Activated naive CD8-positive, alpha-beta T cell treated with anti-CD3 and anti-CD28 coated beads, Interleukin-2, amount 10 ng/mL, durations not matched to agents 7 days and 5 days (primary cell): ENCODE measurements at regions not wholly inside any gene's neighbourhood (a gene's known extent, or its start where the extent isn't known, plus 50 kb on each side); places are given as distances from the start of the nearest gene placed in this dataset.

Source experiments
- ATAC-seq: fragments of 150-1000 bp; cut with Tn5 transposase; one replicate; pipeline ENCODE4 v1.10.0; 2021; ENCODE audit warnings: low read depth, moderate library complexity
- POLR2A ChIA-PET: fragments of 350-600 bp; sonication (Branson Sonifier 250); formaldehyde crosslinking; loops from one replicate; lab custom pipeline; 2021; ENCODE audit warnings: antibody characterized with exemption; lab: Charles Lee
- DNase-seq: peaks from one replicate; pipeline ENCODE4 v3.0.0; 2021
- H3K27ac Mint-ChIP-seq: one replicate; pipeline ENCODE4 v1.8.0; 2022; ENCODE audit warnings: mild to moderate bottlenecking, mixed read lengths
- H3K27me3 Mint-ChIP-seq: one replicate; pipeline ENCODE4 v1.8.0; 2022; ENCODE audit warnings: mild to moderate bottlenecking, moderate library complexity, mixed read lengths
- H3K36me3 Mint-ChIP-seq: one replicate; pipeline ENCODE4 v1.8.0; 2021; ENCODE audit warnings: mild to moderate bottlenecking, mixed read lengths
- H3K4me1 Mint-ChIP-seq: one replicate; pipeline ENCODE4 v1.8.0; 2021; ENCODE audit warnings: mixed read lengths
- H3K4me3 Mint-ChIP-seq: one replicate; pipeline ENCODE4 v1.8.0; 2022; ENCODE audit warnings: mild to moderate bottlenecking, moderate library complexity, mixed read lengths
- H3K9me3 Mint-ChIP-seq: one replicate; pipeline ENCODE4 v1.8.0; 2021; ENCODE audit warnings: mixed read lengths

DNA sequence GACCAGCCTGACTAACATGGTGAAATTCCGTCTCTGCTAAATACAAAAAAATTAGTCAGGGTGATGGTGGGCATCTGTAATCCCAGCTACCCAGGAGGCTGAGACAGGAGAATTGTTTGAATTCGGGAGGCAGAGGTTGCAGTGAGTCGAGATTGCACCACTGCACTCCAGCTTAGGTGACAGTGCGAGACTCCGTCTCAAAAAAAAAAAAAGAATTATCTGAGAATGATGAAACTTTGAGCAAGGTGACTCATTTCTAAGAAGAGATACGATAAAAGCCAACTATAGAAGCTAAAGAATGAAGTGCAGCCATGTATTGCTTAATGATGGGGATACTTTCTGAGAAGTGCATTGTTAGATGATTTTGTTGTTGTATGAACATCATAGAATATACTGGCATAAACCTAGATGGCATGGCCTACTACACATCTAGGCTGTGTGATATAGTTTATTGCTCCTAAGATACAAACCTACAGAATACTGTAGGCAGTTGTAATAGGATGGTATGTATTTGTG lies 64.7 kb downstream of the SNRPE start:
- H3K9me3 Mint-ChIP-seq, result no peaks in the 10 kb centered on the region
- no peaks in the 10 kb centered on the region for H3K36me3 Mint-ChIP-seq
- H3K27ac Mint-ChIP-seq, result no peak overlapping the region
- peaks cover 6% of the 10 kb centered on the region for H3K27me3 Mint-ChIP-seq
- no peak overlapping the region for H3K4me3 Mint-ChIP-seq
- POLR2A ChIA-PET, result no interaction called here
- peaks cover 2% of the 10 kb centered on the region for H3K4me1 Mint-ChIP-seq
- DNase-seq (no peak), ATAC-seq (no peak)

DNA sequence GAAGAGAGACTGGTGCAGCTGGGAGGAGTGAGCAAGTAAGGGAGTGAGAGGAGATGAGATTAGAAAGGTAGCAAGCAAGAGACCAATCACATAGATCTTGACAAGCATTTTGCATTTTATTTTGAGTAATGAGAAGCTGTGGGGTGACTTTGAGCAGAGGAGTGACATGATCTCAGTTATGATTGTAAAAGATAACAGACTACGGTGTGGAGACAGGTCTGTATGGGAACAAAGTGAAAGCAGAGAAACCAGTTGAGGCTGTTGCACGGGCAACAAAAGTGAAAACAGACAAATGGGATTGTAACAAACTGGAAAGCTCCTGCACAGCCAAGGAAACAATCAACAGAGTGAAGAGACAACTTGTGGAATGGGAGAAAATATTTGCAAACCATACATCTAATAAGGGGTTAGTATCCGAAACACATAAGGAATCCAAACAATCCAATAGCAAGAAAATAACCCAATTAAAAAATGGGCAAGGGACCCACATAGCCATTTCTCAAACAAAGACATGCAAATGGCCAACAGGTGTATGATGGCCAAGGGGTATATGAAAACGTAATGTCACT lies 68.4 kb downstream of the SNRPE start:
- no peak overlapping the region for H3K4me3 Mint-ChIP-seq
- ATAC-seq, result no peak
- POLR2A ChIA-PET, result interaction anchor here (0.6 kb wide), 1 partner anchor 15 kb away, joined by 3 read pairs; no protein-coding TSS in a partner anchor

DNA sequence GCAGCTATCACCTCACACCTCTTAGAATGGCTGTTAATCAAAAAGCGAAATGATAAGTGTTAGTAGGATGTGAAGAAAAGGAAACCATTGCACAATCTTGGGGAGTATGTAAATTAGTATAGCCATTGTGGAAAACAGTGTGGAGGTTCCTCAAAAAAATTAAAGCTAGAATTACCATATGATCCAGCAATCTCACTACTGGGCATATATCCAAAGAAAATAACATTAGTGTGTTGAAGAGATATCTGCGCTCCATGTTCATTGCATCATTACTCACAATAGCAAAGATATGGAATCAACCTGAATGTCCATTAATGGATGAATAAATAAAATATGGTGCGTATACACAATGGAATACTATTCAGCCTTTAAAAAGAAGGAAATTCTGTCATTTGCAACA lies 68.9 kb downstream of the SNRPE start:
- no peak for DNase-seq
- no peak for ATAC-seq
- H3K27ac Mint-ChIP-seq, result no peak overlapping the region
- no peak overlapping the region for H3K4me3 Mint-ChIP-seq
- H3K9me3 Mint-ChIP-seq, result no peaks in the 10 kb centered on the region
- H3K27me3 Mint-ChIP-seq, result peaks cover 12% of the 10 kb centered on the region
- H3K36me3 Mint-ChIP-seq, result no peaks in the 10 kb centered on the region
- peaks cover 2% of the 10 kb centered on the region for H3K4me1 Mint-ChIP-seq
- POLR2A ChIA-PET, result interaction anchor here (0.6 kb wide), 1 partner anchor 15 kb away, joined by 3 read pairs; no protein-coding TSS in a partner anchor

More for the DNA sequence above, 68.4 kb downstream of the SNRPE start:
- Mint-ChIP-seq H3K4me1 (peaks cover 2% of the 10 kb centered on the region), H3K36me3 (no peaks in the 10 kb centered on the region), H3K27ac (no peak overlapping the region), H3K9me3 (no peaks in the 10 kb centered on the region), H3K27me3 (peaks cover 10% of the 10 kb centered on the region)
- DNase-seq, result no peak

DNA sequence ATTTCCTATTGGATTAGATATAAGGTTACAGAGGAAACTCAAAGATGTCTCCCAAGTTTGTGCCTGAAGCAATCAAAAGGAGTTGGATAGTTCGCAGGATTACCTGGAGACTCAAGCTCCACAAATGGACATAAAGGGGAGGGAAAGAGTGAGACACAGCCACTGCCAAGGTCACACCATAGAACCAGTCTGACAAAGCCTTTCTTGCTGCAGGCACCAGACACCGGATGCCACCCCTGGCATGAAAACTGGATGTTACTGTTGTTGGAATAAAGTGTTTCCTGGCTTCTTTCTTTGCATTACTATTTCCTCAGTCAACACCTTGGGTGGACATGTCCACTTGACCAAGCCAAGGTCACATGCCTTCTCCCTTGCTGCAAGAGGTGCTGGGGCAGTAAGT lies 70.6 kb downstream of the SNRPE start:
- ATAC-seq, result no peak
- no peak overlapping the region for H3K4me3 Mint-ChIP-seq
- no peak for DNase-seq
- H3K36me3 Mint-ChIP-seq, result no peaks in the 10 kb centered on the region
- peaks cover 2% of the 10 kb centered on the region for H3K4me1 Mint-ChIP-seq
- H3K27me3 Mint-ChIP-seq, result peaks cover 16% of the 10 kb centered on the region
- POLR2A ChIA-PET, result no interaction called here
- H3K9me3 Mint-ChIP-seq, result no peaks in the 10 kb centered on the region
- no peak overlapping the region for H3K27ac Mint-ChIP-seq

DNA sequence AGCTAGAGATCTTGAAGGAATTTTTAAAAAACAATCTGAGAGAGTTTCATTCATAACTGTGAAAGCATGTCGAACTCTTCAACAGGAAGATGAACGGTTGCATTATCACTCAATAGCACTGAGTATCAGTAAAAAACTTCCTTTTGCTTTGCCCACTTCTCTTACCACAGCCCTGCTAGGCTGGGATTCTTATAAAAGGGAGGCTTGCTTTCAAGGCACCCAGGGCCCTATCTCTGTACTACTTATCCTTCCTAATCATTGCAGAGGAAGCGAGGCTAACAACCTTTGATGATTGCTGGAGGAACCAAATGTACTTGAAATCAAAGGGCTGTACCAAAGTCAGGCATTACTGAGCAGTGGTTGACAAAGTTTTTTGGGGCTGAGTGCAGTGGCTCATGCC lies 71.2 kb downstream of the SNRPE start:
- no peak overlapping the region for H3K27ac Mint-ChIP-seq
- no peaks in the 10 kb centered on the region for H3K9me3 Mint-ChIP-seq
- POLR2A ChIA-PET, result no interaction called here
- DNase-seq, result no peak
- H3K27me3 Mint-ChIP-seq, result peaks cover 16% of the 10 kb centered on the region
- ATAC-seq, result no peak
- no peaks in the 10 kb centered on the region for H3K36me3 Mint-ChIP-seq
- H3K4me1 Mint-ChIP-seq, result peaks cover 2% of the 10 kb centered on the region
- no peak overlapping the region for H3K4me3 Mint-ChIP-seq

DNA sequence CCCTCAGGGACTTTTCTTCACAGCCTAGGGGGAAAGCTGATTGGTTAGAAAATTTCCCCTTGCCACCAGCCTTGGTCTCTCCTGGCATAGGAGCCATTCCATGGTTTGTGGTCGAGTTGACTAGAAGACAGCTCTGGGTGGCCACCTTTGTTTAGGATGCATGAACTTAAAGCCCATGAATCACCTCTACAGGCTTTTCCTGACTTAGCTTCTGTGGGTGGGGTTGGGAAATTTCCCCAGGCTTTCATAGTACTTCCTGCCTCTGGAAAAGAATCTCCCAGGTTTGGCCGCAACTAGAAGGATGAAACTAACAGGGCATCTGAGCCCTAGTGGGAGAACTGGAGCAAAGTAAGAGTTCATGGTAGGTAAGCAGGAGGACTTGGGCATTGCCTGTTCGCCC lies 72.6 kb downstream of the SNRPE start:
- Mint-ChIP-seq H3K4me1 (peaks cover 2% of the 10 kb centered on the region), H3K4me3 (no peak overlapping the region), H3K36me3 (no peaks in the 10 kb centered on the region), H3K27me3 (peaks cover 18% of the 10 kb centered on the region), H3K27ac (no peak overlapping the region), H3K9me3 (no peaks in the 10 kb centered on the region)
- DNase-seq (no peak), ATAC-seq (no peak)
- POLR2A ChIA-PET, result no interaction called here

DNA sequence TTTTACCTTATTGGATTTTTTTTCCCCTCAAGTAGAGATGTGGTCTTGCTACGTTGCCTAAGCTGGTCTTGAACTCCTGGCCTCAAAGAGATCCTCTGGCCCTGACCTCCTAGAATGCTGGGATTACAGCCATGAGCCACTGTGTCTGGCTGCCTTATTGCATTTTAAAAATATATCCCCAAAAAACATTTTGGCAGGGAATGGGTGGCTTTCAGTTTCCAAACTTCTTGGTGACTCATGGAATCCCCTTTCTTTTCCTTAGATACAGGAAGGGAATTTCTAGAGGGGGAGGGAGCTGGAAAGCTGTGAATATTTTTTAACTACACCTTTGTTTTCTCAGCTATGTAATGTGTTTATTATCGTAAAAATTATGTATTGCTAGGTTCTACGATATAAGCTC lies 73.3 kb downstream of the SNRPE start:
- Mint-ChIP-seq H3K36me3 (no peaks in the 10 kb centered on the region), H3K9me3 (no peaks in the 10 kb centered on the region)

DNA sequence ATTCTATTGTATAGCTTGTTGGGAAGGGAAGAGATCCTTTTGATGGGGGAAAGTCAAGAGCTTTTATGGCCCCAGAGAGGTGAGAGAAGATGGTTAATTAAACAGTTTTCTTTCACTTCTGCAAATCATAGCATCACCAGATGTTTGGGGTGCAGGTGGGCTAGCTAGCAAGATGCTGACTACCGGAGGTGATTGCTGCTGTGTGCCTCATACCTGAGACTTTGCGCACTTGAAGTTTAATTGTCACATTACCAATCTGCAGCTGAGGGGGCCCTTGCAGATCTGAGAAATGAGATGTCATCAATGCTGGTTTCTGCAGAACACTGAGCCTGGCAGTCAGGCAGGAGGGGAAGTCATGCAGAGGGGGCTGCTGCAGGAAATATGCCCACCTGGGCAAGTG lies 73.9 kb downstream of the SNRPE start:
- DNase-seq, result no peak
- Mint-ChIP-seq H3K4me1 (no peaks in the 10 kb centered on the region), H3K36me3 (no peaks in the 10 kb centered on the region), H3K27ac (no peak overlapping the region), H3K27me3 (peaks cover 20% of the 10 kb centered on the region), H3K9me3 (no peaks in the 10 kb centered on the region), H3K4me3 (no peak overlapping the region)
- POLR2A ChIA-PET, result no interaction called here
- no peak for ATAC-seq

More for the DNA sequence above, 73.3 kb downstream of the SNRPE start:
- H3K27ac Mint-ChIP-seq, result no peak overlapping the region
- no peak overlapping the region for H3K4me3 Mint-ChIP-seq
- POLR2A ChIA-PET, result no interaction called here
- H3K4me1 Mint-ChIP-seq, result peaks cover under 1% of the 10 kb centered on the region
- ATAC-seq (no peak), DNase-seq (no peak)
- H3K27me3 Mint-ChIP-seq, result peaks cover 18% of the 10 kb centered on the region

DNA sequence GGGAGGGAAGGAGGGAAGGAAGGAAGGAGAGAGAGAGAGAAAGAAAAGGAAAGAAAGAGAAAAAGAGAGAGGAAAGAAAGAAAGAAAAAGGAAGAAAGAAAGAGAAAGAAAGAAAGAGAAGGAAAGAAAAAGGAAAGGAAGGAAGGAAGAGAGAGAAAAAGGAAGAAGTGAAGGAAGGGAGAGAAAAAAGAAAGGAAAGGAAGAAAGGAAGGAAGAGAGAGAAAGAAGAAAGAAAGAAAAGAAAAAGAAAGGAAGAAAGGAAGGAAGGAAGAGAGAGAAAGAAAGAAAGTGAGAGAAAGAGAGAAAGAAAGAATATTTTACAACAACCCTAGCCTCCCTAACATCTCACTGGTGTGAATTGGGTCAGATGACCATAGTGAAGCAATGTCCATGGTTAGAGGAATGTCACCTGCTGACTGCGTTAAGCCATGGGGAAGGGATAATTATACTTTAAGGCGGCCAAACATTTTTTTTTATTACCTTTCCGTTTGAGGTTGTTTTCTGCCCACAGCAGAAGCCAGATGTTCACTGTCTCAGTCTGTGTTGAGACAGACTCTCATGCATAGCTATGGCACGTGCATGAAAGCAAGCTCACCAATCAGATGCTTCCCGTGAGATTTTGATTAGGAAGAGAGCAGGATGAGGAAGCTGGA lies 76.4 kb downstream of the SNRPE start:
- DNase-seq, result no peak
- Mint-ChIP-seq H3K36me3 (no peaks in the 10 kb centered on the region), H3K27ac (no peak overlapping the region), H3K4me3 (no peak overlapping the region), H3K9me3 (no peaks in the 10 kb centered on the region), H3K27me3 (peaks cover 33% of the 10 kb centered on the region), H3K4me1 (no peaks in the 10 kb centered on the region)
- POLR2A ChIA-PET, result interaction anchor here (0.7 kb wide), 1 partner anchor 76 kb away, joined by 4 read pairs; no protein-coding TSS in a partner anchor
- ATAC-seq, result no peak

DNA sequence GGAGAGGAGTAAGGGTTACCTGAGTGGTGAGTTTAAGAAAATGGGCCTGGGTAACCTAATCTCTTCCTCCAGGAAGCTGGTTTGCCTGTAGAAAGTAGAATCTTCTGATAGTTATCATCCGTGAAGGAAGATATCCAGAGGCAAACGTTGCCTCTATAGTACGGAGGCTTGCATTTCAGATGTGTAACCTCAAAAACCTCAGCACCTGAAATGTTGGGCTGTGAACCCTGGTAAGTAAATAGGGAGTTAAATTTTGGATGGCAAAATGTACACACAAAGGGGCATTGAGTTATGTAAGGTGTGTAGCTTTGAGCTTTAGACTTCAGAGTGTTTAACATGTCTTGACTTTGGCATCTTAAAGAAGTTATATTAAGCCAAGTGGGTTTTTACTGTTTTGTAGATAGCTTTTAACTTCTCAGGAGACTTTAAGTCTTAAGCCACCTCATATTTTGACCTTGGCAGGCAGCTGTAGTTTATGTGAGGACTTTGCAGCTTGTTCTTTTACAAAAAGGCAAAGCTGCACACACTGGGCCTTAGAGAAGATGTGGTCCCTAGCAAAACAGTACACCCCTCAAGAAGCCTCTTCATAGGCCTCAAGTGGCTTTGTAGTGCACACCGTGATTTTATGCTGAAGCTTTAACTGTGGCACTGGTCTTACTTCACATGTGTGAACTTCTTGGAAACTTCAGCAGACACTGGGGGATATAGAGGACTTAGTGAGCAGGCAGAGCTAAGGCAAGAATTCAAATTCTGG lies 83.4 kb downstream of the SNRPE start:
- POLR2A ChIA-PET, result no interaction called here
- peaks cover 24% of the 10 kb centered on the region for H3K27me3 Mint-ChIP-seq

DNA sequence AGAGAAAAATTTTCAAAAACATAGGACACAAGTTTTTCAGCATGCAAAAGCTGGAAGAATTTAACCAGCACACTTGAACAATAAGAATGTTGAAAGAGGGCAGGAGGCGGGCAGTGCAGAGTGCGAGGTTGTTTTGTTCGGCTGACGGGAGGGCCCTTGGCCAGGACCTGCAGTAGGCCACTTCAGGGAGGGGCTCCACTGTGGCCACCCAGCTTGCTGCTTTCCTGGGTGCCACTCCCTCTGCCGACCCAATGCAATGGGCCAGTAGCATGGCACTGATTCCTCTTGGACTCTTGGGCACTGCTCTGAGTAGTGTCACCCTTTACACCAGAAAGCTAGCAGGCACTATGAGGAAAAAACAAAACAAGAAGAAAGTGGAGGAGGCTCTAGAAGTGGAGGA lies 92.9 kb downstream of the SNRPE start:
- no peaks in the 10 kb centered on the region for H3K4me1 Mint-ChIP-seq
- ATAC-seq (no peak), DNase-seq (no peak)
- no peaks in the 10 kb centered on the region for H3K36me3 Mint-ChIP-seq
- POLR2A ChIA-PET, result no interaction called here
- peaks cover 2% of the 10 kb centered on the region for H3K27me3 Mint-ChIP-seq
- peaks cover 11% of the 10 kb centered on the region for H3K9me3 Mint-ChIP-seq
- H3K4me3 Mint-ChIP-seq, result no peak overlapping the region
- no peak overlapping the region for H3K27ac Mint-ChIP-seq

More for the DNA sequence above, 83.4 kb downstream of the SNRPE start:
- no peaks in the 10 kb centered on the region for H3K36me3 Mint-ChIP-seq
- no peak overlapping the region for H3K4me3 Mint-ChIP-seq
- no peak overlapping the region for H3K27ac Mint-ChIP-seq
- H3K9me3 Mint-ChIP-seq, result no peaks in the 10 kb centered on the region
- H3K4me1 Mint-ChIP-seq, result no peaks in the 10 kb centered on the region
- DNase-seq (no peak), ATAC-seq (no peak)

DNA sequence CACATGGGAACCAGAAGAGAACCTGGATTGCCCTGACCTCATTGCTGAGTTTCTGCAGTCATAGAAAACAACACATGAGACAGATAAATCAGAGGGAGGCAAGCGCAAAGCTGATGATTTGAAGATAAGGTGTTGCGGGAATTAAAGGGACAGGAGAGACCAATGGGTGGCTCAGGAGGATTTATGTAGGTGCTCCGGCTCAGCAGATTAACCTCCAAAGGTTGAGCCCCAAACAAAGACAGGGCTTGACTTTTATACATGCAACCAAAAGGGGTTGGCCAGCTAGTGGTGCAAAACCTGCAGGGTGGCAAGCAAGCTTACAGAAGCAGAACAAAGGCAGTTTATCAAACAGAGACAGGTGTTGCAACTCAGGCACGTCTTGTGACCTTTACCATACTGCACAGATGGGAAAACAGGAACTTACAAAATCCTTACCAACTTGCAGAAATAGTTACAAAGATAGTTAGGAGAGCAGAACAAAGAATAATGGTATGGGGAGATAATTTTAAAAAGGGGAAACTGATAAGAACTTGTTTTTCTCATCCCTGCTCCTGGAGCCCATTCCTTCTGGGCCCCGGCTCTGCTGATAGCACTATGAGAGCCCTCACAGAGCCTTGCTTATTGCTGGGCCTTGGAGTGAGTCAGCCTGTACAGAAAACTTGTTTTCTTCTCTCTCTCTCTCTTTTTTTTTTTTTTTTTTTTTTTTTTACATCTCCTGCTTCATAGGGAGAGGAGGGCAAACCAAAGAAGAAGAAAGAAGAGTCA lies 93.6 kb downstream of the SNRPE start:
- Mint-ChIP-seq H3K27ac (no peak overlapping the region), H3K27me3 (peaks cover 2% of the 10 kb centered on the region), H3K9me3 (peaks cover 11% of the 10 kb centered on the region), H3K4me1 (no peaks in the 10 kb centered on the region), H3K4me3 (no peak overlapping the region), H3K36me3 (no peaks in the 10 kb centered on the region)
- ATAC-seq, result no peak
- DNase-seq, result no peak
- POLR2A ChIA-PET, result no interaction called here

DNA sequence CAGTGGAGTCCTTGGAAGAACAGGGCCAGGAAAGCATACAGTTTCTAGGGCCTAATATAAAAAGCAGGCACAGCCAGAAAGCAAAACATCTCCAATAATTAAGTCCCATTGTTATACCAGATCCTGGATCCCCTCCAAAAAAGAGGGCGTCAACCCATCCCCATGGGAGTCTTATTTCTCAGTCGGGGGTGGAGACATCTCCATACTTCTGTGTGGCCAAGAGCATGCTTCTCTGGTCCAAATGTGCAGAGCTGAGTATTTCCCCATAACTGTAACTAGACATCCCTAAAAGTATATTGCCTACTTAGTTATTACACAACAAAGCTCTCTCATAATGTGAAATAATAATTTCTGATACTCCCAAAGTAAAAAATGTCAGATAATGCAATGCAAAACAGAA lies 104.2 kb upstream of the SOX13 start:
- no peak for DNase-seq
- H3K27ac Mint-ChIP-seq, result no peak overlapping the region
- no peaks in the 10 kb centered on the region for H3K36me3 Mint-ChIP-seq
- POLR2A ChIA-PET, result no interaction called here
- H3K4me3 Mint-ChIP-seq, result no peak overlapping the region
- no peaks in the 10 kb centered on the region for H3K4me1 Mint-ChIP-seq
- no peak for ATAC-seq
- H3K27me3 Mint-ChIP-seq, result peaks cover 17% of the 10 kb centered on the region
- peaks cover 8% of the 10 kb centered on the region for H3K9me3 Mint-ChIP-seq
